ENCODE measurements at regions not wholly inside any gene's neighbourhood (a gene's known extent, or its start where the extent isn't known, plus 50 kb on each side); places are given as distances from the start of the nearest gene placed in this dataset.

GRCh38 chr14:37948266-37948665 is 259.4 kb upstream of the SSTR1 start:
- TF ChIP-seq, protein P1, sequence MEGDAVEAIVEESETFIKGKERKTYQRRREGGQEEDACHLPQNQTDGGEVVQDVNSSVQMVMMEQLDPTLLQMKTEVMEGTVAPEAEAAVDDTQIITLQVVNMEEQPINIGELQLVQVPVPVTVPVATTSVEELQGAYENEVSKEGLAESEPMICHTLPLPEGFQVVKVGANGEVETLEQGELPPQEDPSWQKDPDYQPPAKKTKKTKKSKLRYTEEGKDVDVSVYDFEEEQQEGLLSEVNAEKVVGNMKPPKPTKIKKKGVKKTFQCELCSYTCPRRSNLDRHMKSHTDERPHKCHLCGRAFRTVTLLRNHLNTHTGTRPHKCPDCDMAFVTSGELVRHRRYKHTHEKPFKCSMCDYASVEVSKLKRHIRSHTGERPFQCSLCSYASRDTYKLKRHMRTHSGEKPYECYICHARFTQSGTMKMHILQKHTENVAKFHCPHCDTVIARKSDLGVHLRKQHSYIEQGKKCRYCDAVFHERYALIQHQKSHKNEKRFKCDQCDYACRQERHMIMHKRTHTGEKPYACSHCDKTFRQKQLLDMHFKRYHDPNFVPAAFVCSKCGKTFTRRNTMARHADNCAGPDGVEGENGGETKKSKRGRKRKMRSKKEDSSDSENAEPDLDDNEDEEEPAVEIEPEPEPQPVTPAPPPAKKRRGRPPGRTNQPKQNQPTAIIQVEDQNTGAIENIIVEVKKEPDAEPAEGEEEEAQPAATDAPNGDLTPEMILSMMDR (IDR thresholded peaks at IDR 0.05): no peak

GRCh38 chr14:37968664-37969240 is 239.0 kb upstream of the SSTR1 start:
- no peaks in the 10 kb centered on the region for H3K36me3 ChIP-seq
- no peak overlapping the region for H3K4me3 ChIP-seq (ENCODE audit: low read depth in 1 of 2, low read length in 1 of 2)
- H3K9me3 ChIP-seq: no peaks in the 10 kb centered on the region
- no peak overlapping the region for H3K27ac ChIP-seq
- H3K27me3 ChIP-seq: no peaks in the 10 kb centered on the region
- TF ChIP-seq, protein P1 (IDR thresholded peaks at IDR 0.05): no peak
- H3K4me1 ChIP-seq (ENCODE audit: control insufficient read depth in 1 of 2, insufficient read depth in 1 of 2, low read depth in 1 of 2, low read length in 1 of 2): no peaks in the 10 kb centered on the region

More at GRCh38 chr14:37948266-37948665, 259.4 kb upstream of the SSTR1 start:
- no peak overlapping the region for H3K27ac ChIP-seq
- no peak overlapping the region for H3K4me3 ChIP-seq (ENCODE audit: low read depth in 1 of 2, low read length in 1 of 2)
- no peaks in the 10 kb centered on the region for H3K27me3 ChIP-seq
- no peaks in the 10 kb centered on the region for H3K4me1 ChIP-seq (ENCODE audit: control insufficient read depth in 1 of 2, insufficient read depth in 1 of 2, low read depth in 1 of 2, low read length in 1 of 2)
- no peaks in the 10 kb centered on the region for H3K9me3 ChIP-seq
- no peaks in the 10 kb centered on the region for H3K36me3 ChIP-seq

DNA sequence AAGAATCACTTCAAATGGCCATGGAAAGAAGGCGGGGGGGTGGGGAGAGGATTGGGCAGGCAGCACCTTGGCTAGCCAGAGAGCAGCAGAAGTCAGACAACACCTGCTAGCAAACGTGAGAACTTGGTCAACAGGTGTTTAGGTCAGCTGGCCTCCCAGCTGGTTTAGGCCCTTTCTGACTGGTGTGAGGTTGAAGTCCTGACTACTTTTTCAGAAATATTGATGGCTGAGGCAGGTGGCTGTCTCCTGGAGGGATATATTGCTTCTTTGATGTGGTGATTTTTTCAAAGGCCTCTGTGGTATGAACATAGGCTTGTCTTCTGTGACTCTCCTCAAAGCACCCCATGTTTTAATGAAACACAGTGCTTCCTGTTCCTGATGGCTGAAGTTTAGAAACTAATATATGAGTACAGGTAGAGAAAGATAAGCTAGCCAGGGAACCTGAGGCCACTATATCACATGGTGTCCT is 238.2 kb upstream of the SSTR1 start:
- Histone ChIP-seq H3K27me3 (no peaks in the 10 kb centered on the region), H3K4me1 (ENCODE audit: control insufficient read depth in 1 of 2, insufficient read depth in 1 of 2, low read depth in 1 of 2, low read length in 1 of 2) (no peaks in the 10 kb centered on the region), H3K9me3 (no peaks in the 10 kb centered on the region), H3K36me3 (no peaks in the 10 kb centered on the region), H3K27ac (no peak overlapping the region), H3K4me3 (ENCODE audit: low read depth in 1 of 2, low read length in 1 of 2) (no peak overlapping the region)
- TF ChIP-seq, protein P1 (IDR thresholded peaks at IDR 0.05): no peak

DNA sequence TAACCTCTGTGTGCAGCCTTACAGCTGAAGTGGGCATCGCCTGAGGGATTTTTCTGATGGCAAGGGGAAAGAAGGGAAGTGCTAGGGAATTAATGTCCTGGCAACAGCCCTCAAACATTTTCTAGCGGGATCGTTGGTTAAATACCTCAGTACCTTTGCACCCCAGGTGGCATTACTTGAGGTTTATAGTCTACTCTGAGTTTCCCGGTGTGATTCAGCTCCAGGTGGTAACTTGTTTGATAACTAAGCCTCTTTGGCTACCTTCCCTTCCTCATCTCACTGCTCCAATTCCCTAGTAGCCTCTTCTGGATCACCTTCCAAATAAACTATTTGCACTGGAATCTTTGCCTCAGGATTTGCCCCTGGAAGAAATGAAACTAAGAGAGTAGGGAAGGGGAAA is 237.0 kb upstream of the SSTR1 start:
- Histone ChIP-seq H3K36me3 (no peaks in the 10 kb centered on the region), H3K4me1 (ENCODE audit: control insufficient read depth in 1 of 2, insufficient read depth in 1 of 2, low read depth in 1 of 2, low read length in 1 of 2) (no peaks in the 10 kb centered on the region), H3K27ac (no peak overlapping the region), H3K27me3 (no peaks in the 10 kb centered on the region), H3K9me3 (no peaks in the 10 kb centered on the region), H3K4me3 (ENCODE audit: low read depth in 1 of 2, low read length in 1 of 2) (no peak overlapping the region)
- TF ChIP-seq, protein P1 (IDR thresholded peaks at IDR 0.05): no peak

DNA sequence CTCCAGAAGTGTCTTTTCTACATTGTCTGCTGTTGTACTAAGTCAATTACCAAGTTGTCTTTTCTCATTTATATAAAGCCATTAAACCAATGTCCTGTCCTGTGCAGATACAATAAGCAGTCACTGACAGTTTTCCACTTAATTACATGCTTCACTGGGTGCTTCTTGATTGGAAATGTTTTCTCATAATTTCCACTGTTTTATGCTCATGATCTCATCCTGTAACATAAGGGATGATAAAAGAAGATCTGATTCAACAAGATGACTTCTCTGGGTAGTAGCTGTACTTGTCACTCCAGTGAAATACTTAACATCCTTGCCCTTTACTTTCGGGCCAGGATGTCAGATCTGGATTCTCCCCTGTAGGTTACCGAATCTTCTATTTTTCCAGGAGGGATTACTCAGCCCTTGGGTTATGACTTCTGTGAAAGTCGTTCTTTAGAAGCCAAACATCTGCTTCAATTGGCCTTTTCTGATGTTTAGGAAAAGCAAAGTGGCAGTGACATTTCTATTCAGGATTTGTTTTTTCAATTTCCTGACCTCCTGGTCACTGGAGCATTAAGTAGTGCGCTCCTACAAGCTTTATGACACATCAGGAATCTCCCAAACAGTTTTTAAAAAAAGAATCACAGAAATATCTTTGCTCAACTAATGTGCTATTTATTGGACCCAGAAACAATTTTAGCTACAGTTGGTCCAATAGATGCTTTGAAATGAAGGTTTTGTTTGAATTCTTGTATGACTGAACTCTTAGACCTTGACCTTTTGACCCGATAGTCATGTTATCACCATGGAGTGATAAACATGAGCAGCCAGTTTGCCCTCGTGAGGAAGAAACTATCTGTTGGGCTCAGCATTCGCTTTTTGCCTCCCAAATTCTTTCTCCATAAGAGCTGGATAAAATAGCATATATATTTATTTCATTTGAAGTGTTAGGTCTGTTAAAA is 234.5 kb upstream of the SSTR1 start:
- TF ChIP-seq, protein P1 (IDR thresholded peaks at IDR 0.05): no peak
- Histone ChIP-seq H3K4me1 (ENCODE audit: control insufficient read depth in 1 of 2, insufficient read depth in 1 of 2, low read depth in 1 of 2, low read length in 1 of 2) (no peaks in the 10 kb centered on the region), H3K27me3 (no peaks in the 10 kb centered on the region), H3K9me3 (no peaks in the 10 kb centered on the region), H3K36me3 (no peaks in the 10 kb centered on the region), H3K4me3 (ENCODE audit: low read depth in 1 of 2, low read length in 1 of 2) (no peak overlapping the region), H3K27ac (no peak overlapping the region)
